Neural crest cell (in vitro differentiated cells): ENCODE measurements at regions not wholly inside any gene's neighbourhood (a gene's known extent, or its start where the extent isn't known, plus 50 kb on each side); places are given as distances from the start of the nearest gene placed in this dataset.

Experiments used
- DNase-seq: peaks from one replicate; pipeline ENCODE4 v3.0.0; 2021; ENCODE audit warnings: low read depth, mixed read lengths, low spot score
- H3K27ac Mint-ChIP-seq: one replicate; pipeline ENCODE4 v1.8.0; 2021; ENCODE audit warnings: mild to moderate bottlenecking, mixed read lengths; ENCODE audit not compliant: unreplicated experiment
- H3K27me3 Mint-ChIP-seq: 2 replicates; pipeline ENCODE4 v1.8.0; 2021; ENCODE audit warnings: low read depth, mild to moderate bottlenecking, mixed read lengths
- H3K36me3 Mint-ChIP-seq: 2 replicates; pipeline ENCODE4 v1.8.0; 2021; ENCODE audit warnings: low read depth, mild to moderate bottlenecking, mixed read lengths
- H3K4me1 Mint-ChIP-seq: 2 replicates; pipeline ENCODE4 v1.8.0; 2021; ENCODE audit warnings: mixed read lengths
- H3K4me3 Mint-ChIP-seq: one replicate; pipeline ENCODE4 v1.8.0; 2021; ENCODE audit warnings: mild to moderate bottlenecking, mixed read lengths
- H3K9me3 Mint-ChIP-seq: 2 replicates; pipeline ENCODE4 v1.8.0; 2021; ENCODE audit warnings: mixed read lengths
- CTCF ChIP-seq: fragments of 200-600 bp; sonication (generic); conservative IDR thresholded peaks from 2 replicates; pipeline ENCODE4 v1.5.0; 2021; ENCODE audit warnings: antibody characterized with exemption, mild to moderate bottlenecking

GRCh38 chr2:74743778-74744177 is 89.7 kb downstream of the SEMA4F start:
- no peak for TF ChIP-seq CTCF
- no peaks in the 10 kb centered on the region for H3K4me1 Mint-ChIP-seq
- no peak for DNase-seq
- H3K36me3 Mint-ChIP-seq, result no peaks in the 10 kb centered on the region
- no peak overlapping the region for H3K27ac Mint-ChIP-seq
- H3K4me3 Mint-ChIP-seq, result no peak overlapping the region
- no peaks in the 10 kb centered on the region for H3K9me3 Mint-ChIP-seq
- H3K27me3 Mint-ChIP-seq, result no peaks in the 10 kb centered on the region

GRCh38 chr2:74744731-74745515 is 89.0 kb upstream of the HK2 start:
- Mint-ChIP-seq H3K4me3 (no peak overlapping the region), H3K36me3 (no peaks in the 10 kb centered on the region), H3K27ac (no peak overlapping the region), H3K9me3 (no peaks in the 10 kb centered on the region), H3K27me3 (peaks cover 3% of the 10 kb centered on the region), H3K4me1 (no peaks in the 10 kb centered on the region)
- DNase-seq, result no peak
- TF ChIP-seq CTCF, result no peak

- no peaks in the 10 kb centered on the region for H3K36me3 Mint-ChIP-seq
- H3K4me1 Mint-ChIP-seq, result no peaks in the 10 kb centered on the region
- no peak for TF ChIP-seq CTCF
- H3K4me3 Mint-ChIP-seq, result no peak overlapping the region
- DNase-seq, result no peak
- H3K27ac Mint-ChIP-seq, result no peak overlapping the region
- H3K9me3 Mint-ChIP-seq, result no peaks in the 10 kb centered on the region
- peaks cover 3% of the 10 kb centered on the region for H3K27me3 Mint-ChIP-seq
Measured at GRCh38 chr2:74745766-74746165, 88.2 kb upstream of the HK2 start.

- Mint-ChIP-seq H3K4me1 (no peaks in the 10 kb centered on the region), H3K36me3 (no peaks in the 10 kb centered on the region), H3K27me3 (peaks cover 3% of the 10 kb centered on the region), H3K4me3 (no peak overlapping the region), H3K9me3 (no peaks in the 10 kb centered on the region), H3K27ac (peak overlapping the region; percentile 47)
- no peak for TF ChIP-seq CTCF
- no peak for DNase-seq
Measured at GRCh38 chr2:74746480-74746879, 87.4 kb upstream of the HK2 start.

GRCh38 chr2:74747411-74748080 is 86.4 kb upstream of the HK2 start:
- H3K4me3 Mint-ChIP-seq, result no peak overlapping the region
- TF ChIP-seq CTCF, result no peak
- H3K36me3 Mint-ChIP-seq, result no peaks in the 10 kb centered on the region
- no peaks in the 10 kb centered on the region for H3K9me3 Mint-ChIP-seq
- DNase-seq, result no peak
- H3K4me1 Mint-ChIP-seq, result no peaks in the 10 kb centered on the region
- peaks cover 3% of the 10 kb centered on the region for H3K27me3 Mint-ChIP-seq
- H3K27ac Mint-ChIP-seq, result no peak overlapping the region
